ENCODE measurements at regions not wholly inside any gene's neighbourhood (a gene's known extent, or its start where the extent isn't known, plus 50 kb on each side); places are given as distances from the start of the nearest gene placed in this dataset.

GRCh38 chr15:21261965-21262850, 178.1 kb downstream of the POTEB3 start:
- no peak overlapping the region for H4K8ac ChIP-seq (ENCODE audit: low read depth in 2 of 2, low read length in 2 of 2)
- peaks cover 25% of the 10 kb centered on the region for H3K9me3 ChIP-seq (ENCODE audit: control insufficient read depth, insufficient read depth, low read length)
- H4K20me1 ChIP-seq (ENCODE audit: insufficient read depth, low read length) = no peaks in the 10 kb centered on the region
- no peak for TF ChIP-seq MAFK (IDR thresholded peaks at IDR 0.05; ENCODE audit: low read depth, low read length)
- no peak for TF ChIP-seq RFX5 (IDR thresholded peaks at IDR 0.05; ENCODE audit: low read depth, low read length)
- no peak for TF ChIP-seq FOS (IDR thresholded peaks at IDR 0.05; ENCODE audit: low read depth, low read length)
- TF ChIP-seq RCOR1 (IDR thresholded peaks at IDR 0.05; ENCODE audit: insufficient replicate concordance, low read length) = no peak
- TF ChIP-seq CHD1 (IDR thresholded peaks at IDR 0.05; ENCODE audit: low read depth, low read length) = no peak
- no peak for TF ChIP-seq POLR2A (IDR thresholded peaks at IDR 0.05; ENCODE audit: low read depth, low read length)
- TF ChIP-seq CTCF (conservative IDR thresholded peaks at IDR 0.05; ENCODE audit: low read depth, low read length) = no peak
- TF ChIP-seq SMC3 (IDR thresholded peaks at IDR 0.05; ENCODE audit: low read depth, low read length) = no peak
- TF ChIP-seq NFE2L2 (IDR thresholded peaks at IDR 0.05; ENCODE audit: low read depth, low read length) = no peak
- TF ChIP-seq RAD21 (IDR thresholded peaks at IDR 0.05; ENCODE audit: low read length) = no peak
- TF ChIP-seq BHLHE40 (IDR thresholded peaks at IDR 0.05; ENCODE audit: low read depth, low read length) = no peak
- no peak for TF ChIP-seq MAZ (IDR thresholded peaks at IDR 0.05; ENCODE audit: borderline replicate concordance, low read depth, low read length)
- TF ChIP-seq CEBPB (IDR thresholded peaks at IDR 0.05; ENCODE audit: low read depth, low read length) = no peak
- TF ChIP-seq ELK1 (IDR thresholded peaks at IDR 0.05; ENCODE audit: borderline replicate concordance, low read depth, low read length) = no peak
- TF ChIP-seq USF2 (IDR thresholded peaks at IDR 0.05; ENCODE audit: low read depth, low read length) = no peak
- no peak for TF ChIP-seq MXI1 (IDR thresholded peaks at IDR 0.05; ENCODE audit: borderline replicate concordance, low read depth, low read length)
- CTCF ChIA-PET = no interaction called here
- no TSS peak for BruUV-seq (replicated peaks)
- no peak overlapping the region for H2AK5ac ChIP-seq (ENCODE audit: low read depth, low read length)
- POLR2A ChIA-PET (ENCODE audit: unreplicated experiment) = no interaction called here
- H3K4me1 ChIP-seq (ENCODE audit: control insufficient read depth, insufficient read depth, low read length) = no peaks in the 10 kb centered on the region
- no peak overlapping the region for H3K18ac ChIP-seq (ENCODE audit: low read depth, low read length)
- no peak overlapping the region for H3K23ac ChIP-seq (ENCODE audit: low read depth, low read length)
- H3K9me1 ChIP-seq (ENCODE audit: insufficient read depth, low read length) = no peaks in the 10 kb centered on the region
- H3K14ac ChIP-seq (replicated peaks; ENCODE audit: low read depth, low read length) = no peak overlapping the region
- in situ Hi-C loops (cut with MboI; ENCODE audit: low sequenced_read_pairs) (no loop called here), intact Hi-C loops (cut with micrococcal nuclease) (no loop called here), dilution Hi-C loops (cut with HindIII; ENCODE audit: low sequenced_read_pairs, unreplicated experiment) (no loop called here)
- H2BK15ac ChIP-seq (ENCODE audit: low read depth, low read length) = no peak overlapping the region
- H2BK20ac ChIP-seq (ENCODE audit: low read depth, low read length) = no peak overlapping the region
- no peak overlapping the region for H2BK120ac ChIP-seq (ENCODE audit: low read depth, low read length)
- WGBS, 2 experiments (ENCODE audit: extremely low coverage in 2 of 2, insufficient read length in 1 of 2) = 76% methylated on average over 29 of the region's 30 CpGs; no CpG with 5 or more reads in 1 of the 2 experiments
- no peaks in the 10 kb centered on the region for H3K36me3 ChIP-seq (ENCODE audit: control insufficient read depth, insufficient read depth, low read length)
- no peak overlapping the region for H3K56ac ChIP-seq (ENCODE audit: extremely low read depth, insufficient read depth, low read length)
- no peak overlapping the region for H3K9ac ChIP-seq (ENCODE audit: low read depth, low read length)
- no peak overlapping the region for H3K4ac ChIP-seq (ENCODE audit: low read depth, low read length)
- H2BK5ac ChIP-seq (ENCODE audit: low read depth, low read length, poor library complexity, severe bottlenecking) = no peak overlapping the region
- no peak overlapping the region for H3K4me2 ChIP-seq (ENCODE audit: low read depth, low read length)
- H4K91ac ChIP-seq (ENCODE audit: insufficient read depth, low read depth, low read length) = no peak overlapping the region
- H2AFZ ChIP-seq (replicated peaks; ENCODE audit: low read length, poor library complexity) = no peak overlapping the region
- no peaks in the 10 kb centered on the region for H3K79me1 ChIP-seq (ENCODE audit: low read depth in 1 of 2, low read length in 2 of 2)
- no peak for DNase-seq
- no peaks in the 10 kb centered on the region for H3K27me3 ChIP-seq (ENCODE audit: control insufficient read depth, insufficient read depth, low read length)
- no peak overlapping the region for H4K5ac ChIP-seq (ENCODE audit: low read depth, low read length)
- no peak overlapping the region for H2AK9ac ChIP-seq (replicated peaks; ENCODE audit: low read depth, low read length, poor library complexity)
- no peak overlapping the region for H3K4me3 ChIP-seq (ENCODE audit: insufficient read depth, low read depth, low read length)
- no peak overlapping the region for H3K27ac ChIP-seq (ENCODE audit: insufficient read depth, low read length)
- no peak for ATAC-seq (ENCODE audit: low read depth)
